ENCODE measurements at regions not wholly inside any gene's neighbourhood (a gene's known extent, or its start where the extent isn't known, plus 50 kb on each side); places are given as distances from the start of the nearest gene placed in this dataset.

- TF ChIP-seq CTCF (conservative IDR thresholded peaks at IDR 0.05; ENCODE audit: low read depth, low read length) = no peak
- TF ChIP-seq SMC3 (IDR thresholded peaks at IDR 0.05; ENCODE audit: low read depth, low read length) = no peak
- no peak for TF ChIP-seq MAZ (IDR thresholded peaks at IDR 0.05; ENCODE audit: borderline replicate concordance, low read depth, low read length)
- no peak for TF ChIP-seq CEBPB (IDR thresholded peaks at IDR 0.05; ENCODE audit: low read depth, low read length)
- no peak for TF ChIP-seq POLR2A (IDR thresholded peaks at IDR 0.05; ENCODE audit: low read depth, low read length)
- TF ChIP-seq ELK1 (IDR thresholded peaks at IDR 0.05; ENCODE audit: borderline replicate concordance, low read depth, low read length) = no peak
- TF ChIP-seq RAD21 (IDR thresholded peaks at IDR 0.05; ENCODE audit: low read length) = no peak
- TF ChIP-seq USF2 (IDR thresholded peaks at IDR 0.05; ENCODE audit: low read depth, low read length) = no peak
- TF ChIP-seq RFX5 (IDR thresholded peaks at IDR 0.05; ENCODE audit: low read depth, low read length) = no peak
- no peak for TF ChIP-seq FOS (IDR thresholded peaks at IDR 0.05; ENCODE audit: low read depth, low read length)
- TF ChIP-seq RCOR1 (IDR thresholded peaks at IDR 0.05; ENCODE audit: insufficient replicate concordance, low read length) = no peak
- no peak for TF ChIP-seq MXI1 (IDR thresholded peaks at IDR 0.05; ENCODE audit: borderline replicate concordance, low read depth, low read length)
- no peak for TF ChIP-seq CHD1 (IDR thresholded peaks at IDR 0.05; ENCODE audit: low read depth, low read length)
- no peak for TF ChIP-seq NFE2L2 (IDR thresholded peaks at IDR 0.05; ENCODE audit: low read depth, low read length)
These were observed 158.8 kb downstream of the TMTC3 start for GRCh38 chr12:88300931-88301330.

Measured in IMR-90 (cell line).